ENCODE measurements at regions not wholly inside any gene's neighbourhood (a gene's known extent, or its start where the extent isn't known, plus 50 kb on each side); places are given as distances from the start of the nearest gene placed in this dataset.

DNA sequence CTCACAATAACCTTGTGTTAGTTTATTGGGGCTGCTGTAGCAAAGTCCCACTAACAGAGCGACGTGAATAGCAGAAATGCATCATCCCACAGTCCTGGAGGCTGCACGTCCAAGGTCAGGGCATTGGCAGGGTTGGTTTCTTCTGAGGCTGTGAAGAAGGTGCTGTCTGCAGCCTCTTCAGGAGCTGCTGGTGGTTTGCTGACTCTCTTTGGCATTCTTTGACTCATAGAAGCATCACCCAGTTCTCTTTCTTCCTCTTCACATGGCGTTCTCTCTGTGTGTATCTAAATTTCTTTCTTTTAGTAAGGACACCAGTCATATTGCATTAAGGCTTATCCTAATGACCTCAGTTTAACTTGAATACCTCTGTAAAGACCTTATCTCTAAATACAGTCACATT is 428.4 kb upstream of the KLF6 start:
- Histone ChIP-seq H3K36me3 (ENCODE audit: insufficient read depth, low read length) (no peaks in the 10 kb centered on the region), H3K79me2 (ENCODE audit: insufficient read depth, low read length) (no peaks in the 10 kb centered on the region), H3K9ac (ENCODE audit: low read depth, low read length) (no peak overlapping the region), H3K4me1 (ENCODE audit: insufficient read depth, low read length) (no peaks in the 10 kb centered on the region), H3K9me3 (ENCODE audit: insufficient read depth, low read length, severe bottlenecking) (no peaks in the 10 kb centered on the region), H3K4me3 (ENCODE audit: low read depth in 1 of 2, low read length in 2 of 2) (no peak overlapping the region), H3K4me2 (ENCODE audit: insufficient read depth, low read length) (no peak overlapping the region), H2AFZ (ENCODE audit: low read depth, low read length) (no peak overlapping the region), H3K27me3 (ENCODE audit: insufficient read depth, low read length, poor library complexity) (no peaks in the 10 kb centered on the region), H4K20me1 (ENCODE audit: insufficient read depth, low read length) (no peaks in the 10 kb centered on the region), H3K27ac (ENCODE audit: low read length) (no peak overlapping the region)
- ATAC-seq (ENCODE audit: insufficient read depth, low read depth) (no peak), DNase-seq (no peak)
- TF ChIP-seq, protein P1, sequence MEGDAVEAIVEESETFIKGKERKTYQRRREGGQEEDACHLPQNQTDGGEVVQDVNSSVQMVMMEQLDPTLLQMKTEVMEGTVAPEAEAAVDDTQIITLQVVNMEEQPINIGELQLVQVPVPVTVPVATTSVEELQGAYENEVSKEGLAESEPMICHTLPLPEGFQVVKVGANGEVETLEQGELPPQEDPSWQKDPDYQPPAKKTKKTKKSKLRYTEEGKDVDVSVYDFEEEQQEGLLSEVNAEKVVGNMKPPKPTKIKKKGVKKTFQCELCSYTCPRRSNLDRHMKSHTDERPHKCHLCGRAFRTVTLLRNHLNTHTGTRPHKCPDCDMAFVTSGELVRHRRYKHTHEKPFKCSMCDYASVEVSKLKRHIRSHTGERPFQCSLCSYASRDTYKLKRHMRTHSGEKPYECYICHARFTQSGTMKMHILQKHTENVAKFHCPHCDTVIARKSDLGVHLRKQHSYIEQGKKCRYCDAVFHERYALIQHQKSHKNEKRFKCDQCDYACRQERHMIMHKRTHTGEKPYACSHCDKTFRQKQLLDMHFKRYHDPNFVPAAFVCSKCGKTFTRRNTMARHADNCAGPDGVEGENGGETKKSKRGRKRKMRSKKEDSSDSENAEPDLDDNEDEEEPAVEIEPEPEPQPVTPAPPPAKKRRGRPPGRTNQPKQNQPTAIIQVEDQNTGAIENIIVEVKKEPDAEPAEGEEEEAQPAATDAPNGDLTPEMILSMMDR (IDR thresholded peaks at IDR 0.05; ENCODE audit: borderline replicate concordance, extremely low read depth, low read length, poor library complexity, severe bottlenecking): no peak
- TF ChIP-seq EZH2 (IDR thresholded peaks at IDR 0.05; ENCODE audit: borderline replicate concordance, low read depth, low read length, severe bottlenecking): no peak

DNA sequence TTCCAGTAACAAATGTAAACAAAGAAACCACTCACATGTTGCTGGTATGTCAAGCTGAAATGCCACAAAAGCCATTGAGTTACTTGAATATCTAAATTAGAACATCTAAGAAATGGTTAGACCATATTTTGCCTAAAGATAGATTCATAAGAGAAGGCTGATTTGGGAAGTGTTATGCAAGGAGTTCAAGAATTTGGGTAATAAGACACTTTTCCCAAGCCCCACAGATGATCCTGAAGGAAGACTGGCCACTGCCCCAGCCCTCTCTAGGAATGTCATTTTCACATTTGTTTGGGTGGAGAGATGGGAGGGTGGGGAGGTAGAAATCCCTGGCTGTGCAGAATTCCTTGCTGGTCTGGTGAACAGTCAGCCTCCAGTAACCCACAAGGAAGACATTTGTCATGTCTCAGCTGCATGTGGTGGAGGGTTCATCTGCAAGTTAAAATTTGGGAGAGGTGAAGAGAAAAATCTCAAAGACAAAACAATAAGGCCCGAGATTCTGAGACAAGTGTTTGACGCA is 427.2 kb upstream of the KLF6 start:
- no peak for ATAC-seq (ENCODE audit: insufficient read depth, low read depth)
- H3K79me2 ChIP-seq (ENCODE audit: insufficient read depth, low read length): no peaks in the 10 kb centered on the region
- H3K27ac ChIP-seq (ENCODE audit: low read length): no peak overlapping the region
- no peak overlapping the region for H3K9ac ChIP-seq (ENCODE audit: low read depth, low read length)
- no peak overlapping the region for H2AFZ ChIP-seq (ENCODE audit: low read depth, low read length)
- H3K4me2 ChIP-seq (ENCODE audit: insufficient read depth, low read length): no peak overlapping the region
- no peak overlapping the region for H3K4me3 ChIP-seq (ENCODE audit: low read depth in 1 of 2, low read length in 2 of 2)
- DNase-seq: no peak
- no peaks in the 10 kb centered on the region for H3K4me1 ChIP-seq (ENCODE audit: insufficient read depth, low read length)
- TF ChIP-seq, protein P1 (IDR thresholded peaks at IDR 0.05; ENCODE audit: borderline replicate concordance, extremely low read depth, low read length, poor library complexity, severe bottlenecking): no peak
- no peak for TF ChIP-seq EZH2 (IDR thresholded peaks at IDR 0.05; ENCODE audit: borderline replicate concordance, low read depth, low read length, severe bottlenecking)
- no peaks in the 10 kb centered on the region for H3K27me3 ChIP-seq (ENCODE audit: insufficient read depth, low read length, poor library complexity)
- H4K20me1 ChIP-seq (ENCODE audit: insufficient read depth, low read length): no peaks in the 10 kb centered on the region
- no peaks in the 10 kb centered on the region for H3K9me3 ChIP-seq (ENCODE audit: insufficient read depth, low read length, severe bottlenecking)
- no peaks in the 10 kb centered on the region for H3K36me3 ChIP-seq (ENCODE audit: insufficient read depth, low read length)

DNA sequence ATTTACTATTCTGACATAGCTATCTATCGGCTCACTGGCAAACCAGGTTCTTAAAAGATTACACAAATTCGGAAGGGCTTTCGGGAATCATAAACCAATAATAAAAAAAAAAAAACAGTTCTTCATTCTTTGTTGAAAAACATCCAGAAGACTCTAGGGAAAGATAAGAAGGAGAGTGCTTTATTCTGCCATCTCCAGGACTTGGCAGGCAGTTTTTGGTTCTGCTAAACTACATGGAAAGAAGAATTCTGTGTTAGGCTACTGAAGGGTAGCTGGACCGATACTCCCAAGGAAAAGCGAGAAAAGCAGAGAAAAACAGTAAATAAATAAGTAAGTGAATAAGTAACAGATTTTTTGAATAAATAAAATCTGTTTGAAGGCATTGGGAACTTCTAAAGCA is 423.5 kb upstream of the KLF6 start:
- Histone ChIP-seq H3K27ac (ENCODE audit: low read length) (no peak overlapping the region), H3K79me2 (ENCODE audit: insufficient read depth, low read length) (no peaks in the 10 kb centered on the region), H2AFZ (ENCODE audit: low read depth, low read length) (no peak overlapping the region), H3K36me3 (ENCODE audit: insufficient read depth, low read length) (no peaks in the 10 kb centered on the region), H3K4me1 (ENCODE audit: insufficient read depth, low read length) (no peaks in the 10 kb centered on the region), H3K27me3 (ENCODE audit: insufficient read depth, low read length, poor library complexity) (no peaks in the 10 kb centered on the region), H3K4me2 (ENCODE audit: insufficient read depth, low read length) (no peak overlapping the region), H3K9me3 (ENCODE audit: insufficient read depth, low read length, severe bottlenecking) (no peaks in the 10 kb centered on the region), H3K4me3 (ENCODE audit: low read depth in 1 of 2, low read length in 2 of 2) (no peak overlapping the region), H4K20me1 (ENCODE audit: insufficient read depth, low read length) (no peaks in the 10 kb centered on the region), H3K9ac (ENCODE audit: low read depth, low read length) (no peak overlapping the region)
- ATAC-seq (ENCODE audit: insufficient read depth, low read depth): no peak
- DNase-seq: no peak
- TF ChIP-seq EZH2 (IDR thresholded peaks at IDR 0.05; ENCODE audit: borderline replicate concordance, low read depth, low read length, severe bottlenecking): no peak
- TF ChIP-seq, protein P1 (IDR thresholded peaks at IDR 0.05; ENCODE audit: borderline replicate concordance, extremely low read depth, low read length, poor library complexity, severe bottlenecking): no peak

DNA sequence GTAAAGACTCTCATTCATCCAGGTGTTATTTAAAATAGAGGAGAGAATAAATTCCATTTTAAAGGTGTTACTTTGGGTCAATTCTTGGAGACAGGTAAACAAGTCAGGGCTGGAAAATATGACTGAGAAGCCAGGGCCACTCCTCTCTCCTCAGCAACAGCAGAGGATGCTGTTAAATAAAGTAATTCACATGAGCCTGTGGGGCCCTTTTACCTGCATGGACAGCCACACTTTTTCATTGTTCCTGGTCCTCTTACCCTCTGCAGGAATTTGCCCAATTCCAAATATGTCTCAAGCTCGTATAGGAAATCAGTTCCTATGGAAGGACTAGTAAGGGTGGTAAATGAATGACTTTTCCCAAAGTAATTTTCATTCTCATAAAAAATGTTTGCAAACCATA is 420.1 kb upstream of the KLF6 start:
- no peaks in the 10 kb centered on the region for H3K4me1 ChIP-seq (ENCODE audit: insufficient read depth, low read length)
- no peak overlapping the region for H3K4me3 ChIP-seq (ENCODE audit: low read depth in 1 of 2, low read length in 2 of 2)
- no peak overlapping the region for H3K27ac ChIP-seq (ENCODE audit: low read length)
- H3K9me3 ChIP-seq (ENCODE audit: insufficient read depth, low read length, severe bottlenecking): no peaks in the 10 kb centered on the region
- no peaks in the 10 kb centered on the region for H3K36me3 ChIP-seq (ENCODE audit: insufficient read depth, low read length)
- ATAC-seq (ENCODE audit: insufficient read depth, low read depth) (no peak), DNase-seq (no peak)
- H4K20me1 ChIP-seq (ENCODE audit: insufficient read depth, low read length): no peaks in the 10 kb centered on the region
- H3K79me2 ChIP-seq (ENCODE audit: insufficient read depth, low read length): no peaks in the 10 kb centered on the region
- H2AFZ ChIP-seq (ENCODE audit: low read depth, low read length): no peak overlapping the region
- TF ChIP-seq, protein P1 (IDR thresholded peaks at IDR 0.05; ENCODE audit: borderline replicate concordance, extremely low read depth, low read length, poor library complexity, severe bottlenecking): no peak
- TF ChIP-seq EZH2 (IDR thresholded peaks at IDR 0.05; ENCODE audit: borderline replicate concordance, low read depth, low read length, severe bottlenecking): no peak
- H3K9ac ChIP-seq (ENCODE audit: low read depth, low read length): no peak overlapping the region
- H3K27me3 ChIP-seq (ENCODE audit: insufficient read depth, low read length, poor library complexity): no peaks in the 10 kb centered on the region
- no peak overlapping the region for H3K4me2 ChIP-seq (ENCODE audit: insufficient read depth, low read length)

Data from DND-41 (cell line).